Neural crest cell (in vitro differentiated cells): ENCODE measurements at regions not wholly inside any gene's neighbourhood (a gene's known extent, or its start where the extent isn't known, plus 50 kb on each side); places are given as distances from the start of the nearest gene placed in this dataset.
"Not testable (repeated sequence)": the region's sequence is repeated elsewhere in the genome, so short reads cannot be mapped to it uniquely, and the experiment has no call there.

Source experiments
- DNase-seq: peaks from one replicate; pipeline ENCODE4 v3.0.0; 2021; ENCODE audit warnings: low read depth, mixed read lengths, low spot score
- H3K27ac Mint-ChIP-seq: one replicate; pipeline ENCODE4 v1.8.0; 2021; ENCODE audit warnings: mild to moderate bottlenecking, mixed read lengths; ENCODE audit not compliant: unreplicated experiment
- H3K27me3 Mint-ChIP-seq: 2 replicates; pipeline ENCODE4 v1.8.0; 2021; ENCODE audit warnings: low read depth, mild to moderate bottlenecking, mixed read lengths
- H3K36me3 Mint-ChIP-seq: 2 replicates; pipeline ENCODE4 v1.8.0; 2021; ENCODE audit warnings: low read depth, mild to moderate bottlenecking, mixed read lengths
- H3K4me1 Mint-ChIP-seq: 2 replicates; pipeline ENCODE4 v1.8.0; 2021; ENCODE audit warnings: mixed read lengths
- H3K4me3 Mint-ChIP-seq: one replicate; pipeline ENCODE4 v1.8.0; 2021; ENCODE audit warnings: mild to moderate bottlenecking, mixed read lengths
- H3K9me3 Mint-ChIP-seq: 2 replicates; pipeline ENCODE4 v1.8.0; 2021; ENCODE audit warnings: mixed read lengths
- TF ChIP-seq, protein P1 (sequence below): fragments of 200-600 bp; sonication (generic); conservative IDR thresholded peaks from 2 replicates; pipeline ENCODE4 v1.5.0; 2021; ENCODE audit warnings: antibody characterized with exemption, mild to moderate bottlenecking

GRCh38 chr4:187504974-187505797 lies 490.4 kb upstream of the ZFP42 start:
- Mint-ChIP-seq H3K4me3 (no peak overlapping the region), H3K27ac (no peak overlapping the region), H3K27me3 (no peaks in the 10 kb centered on the region), H3K36me3 (no peaks in the 10 kb centered on the region), H3K4me1 (no peaks in the 10 kb centered on the region), H3K9me3 (no peaks in the 10 kb centered on the region)
- TF ChIP-seq, protein P1, sequence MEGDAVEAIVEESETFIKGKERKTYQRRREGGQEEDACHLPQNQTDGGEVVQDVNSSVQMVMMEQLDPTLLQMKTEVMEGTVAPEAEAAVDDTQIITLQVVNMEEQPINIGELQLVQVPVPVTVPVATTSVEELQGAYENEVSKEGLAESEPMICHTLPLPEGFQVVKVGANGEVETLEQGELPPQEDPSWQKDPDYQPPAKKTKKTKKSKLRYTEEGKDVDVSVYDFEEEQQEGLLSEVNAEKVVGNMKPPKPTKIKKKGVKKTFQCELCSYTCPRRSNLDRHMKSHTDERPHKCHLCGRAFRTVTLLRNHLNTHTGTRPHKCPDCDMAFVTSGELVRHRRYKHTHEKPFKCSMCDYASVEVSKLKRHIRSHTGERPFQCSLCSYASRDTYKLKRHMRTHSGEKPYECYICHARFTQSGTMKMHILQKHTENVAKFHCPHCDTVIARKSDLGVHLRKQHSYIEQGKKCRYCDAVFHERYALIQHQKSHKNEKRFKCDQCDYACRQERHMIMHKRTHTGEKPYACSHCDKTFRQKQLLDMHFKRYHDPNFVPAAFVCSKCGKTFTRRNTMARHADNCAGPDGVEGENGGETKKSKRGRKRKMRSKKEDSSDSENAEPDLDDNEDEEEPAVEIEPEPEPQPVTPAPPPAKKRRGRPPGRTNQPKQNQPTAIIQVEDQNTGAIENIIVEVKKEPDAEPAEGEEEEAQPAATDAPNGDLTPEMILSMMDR = no peak
- no peak for DNase-seq

DNA sequence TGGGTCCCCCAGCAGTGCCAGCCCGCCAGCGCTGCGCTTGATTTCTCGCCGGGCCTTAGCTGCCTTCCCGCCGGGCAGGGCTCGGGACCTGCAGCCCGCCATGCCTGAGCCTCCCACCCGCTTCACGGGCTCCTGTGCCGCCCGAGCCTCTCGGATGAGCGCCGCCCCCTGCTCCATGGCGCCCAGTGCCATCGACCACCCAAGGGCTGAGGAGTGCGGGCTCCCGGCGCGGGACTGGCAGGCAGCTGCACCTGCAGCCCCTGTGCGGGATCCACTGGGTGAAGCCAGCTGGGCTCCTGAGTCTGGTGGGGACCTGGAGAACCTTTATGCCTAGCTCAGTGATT lies 489.8 kb upstream of the ZFP42 start:
- H3K36me3 Mint-ChIP-seq, H3K9me3 Mint-ChIP-seq, H3K4me1 Mint-ChIP-seq, H3K27me3 Mint-ChIP-seq, DNase-seq, H3K27ac Mint-ChIP-seq, H3K4me3 Mint-ChIP-seq: not testable (repeated sequence)

DNA sequence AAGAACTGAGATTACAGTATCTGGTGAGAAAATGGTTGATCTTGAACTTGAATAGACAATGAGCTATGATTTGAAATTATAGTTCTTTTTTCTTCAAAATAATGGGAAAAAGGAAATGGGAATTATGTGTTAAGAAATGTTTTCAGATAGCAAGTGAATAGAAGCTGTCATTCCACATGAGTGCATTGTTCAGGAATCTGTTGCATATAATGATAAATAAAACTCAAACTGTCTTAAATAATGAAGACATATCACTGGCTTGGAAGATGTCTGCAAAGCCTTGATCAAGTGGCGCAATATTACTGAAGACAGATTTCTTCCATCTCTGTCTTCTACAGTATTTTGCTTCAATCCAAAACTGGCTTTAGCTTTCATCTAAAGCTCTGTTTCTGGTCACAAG lies 479.3 kb upstream of the ZFP42 start:
- Mint-ChIP-seq H3K27me3 (no peaks in the 10 kb centered on the region), H3K9me3 (peaks cover 3% of the 10 kb centered on the region), H3K27ac (no peak overlapping the region), H3K4me1 (no peaks in the 10 kb centered on the region), H3K4me3 (no peak overlapping the region), H3K36me3 (no peaks in the 10 kb centered on the region)
- no peak for DNase-seq
- TF ChIP-seq, protein P1 = no peak

DNA sequence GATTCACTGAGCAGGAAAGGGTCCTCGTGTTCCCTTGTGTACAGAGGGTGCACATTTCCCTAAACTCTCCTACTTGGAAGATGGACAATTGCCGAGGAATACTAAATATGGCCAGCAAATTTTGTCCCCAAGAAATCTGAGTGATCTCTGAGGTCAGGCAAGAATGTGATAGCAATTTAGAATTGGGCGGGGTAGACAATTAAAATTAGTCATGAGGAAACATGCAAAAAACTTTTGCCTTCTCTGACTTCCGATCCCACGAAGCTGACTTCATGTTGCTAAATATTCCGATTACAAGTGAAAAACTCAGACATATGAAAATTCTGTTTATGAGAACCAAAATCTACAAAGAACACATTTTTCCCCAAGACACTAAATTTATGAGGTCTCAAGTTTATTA lies 453.9 kb upstream of the ZFP42 start:
- TF ChIP-seq, protein P1 = no peak
- Mint-ChIP-seq H3K27me3 (no peaks in the 10 kb centered on the region), H3K9me3 (no peaks in the 10 kb centered on the region), H3K4me3 (no peak overlapping the region), H3K27ac (no peak overlapping the region), H3K4me1 (no peaks in the 10 kb centered on the region), H3K36me3 (no peaks in the 10 kb centered on the region)
- no peak for DNase-seq

GRCh38 chr4:187544461-187545053 lies 451.0 kb upstream of the ZFP42 start:
- Mint-ChIP-seq H3K27me3 (no peaks in the 10 kb centered on the region), H3K4me3 (no peak overlapping the region), H3K4me1 (no peaks in the 10 kb centered on the region), H3K36me3 (no peaks in the 10 kb centered on the region), H3K27ac (no peak overlapping the region), H3K9me3 (no peaks in the 10 kb centered on the region)
- TF ChIP-seq, protein P1 = no peak
- no peak for DNase-seq

- Mint-ChIP-seq H3K4me3 (no peak overlapping the region), H3K36me3 (no peaks in the 10 kb centered on the region), H3K27me3 (no peaks in the 10 kb centered on the region), H3K4me1 (no peaks in the 10 kb centered on the region), H3K9me3 (peaks cover 5% of the 10 kb centered on the region), H3K27ac (no peak overlapping the region)
- TF ChIP-seq, protein P1 = no peak
- no peak for DNase-seq
Observed at GRCh38 chr4:187547316-187547715, 448.3 kb upstream of the ZFP42 start.
